GM23338 (cell line): ENCODE measurements at regions not wholly inside any gene's neighbourhood (a gene's known extent, or its start where the extent isn't known, plus 50 kb on each side); places are given as distances from the start of the nearest gene placed in this dataset.

Source experiments
- CTCF ChIP-seq, 2 experiments: fragments of 200-600 bp in 1 of 2; sonication (generic) in 1 of 2; conservative IDR thresholded peaks; 2 replicates each; pipeline versions ENCODE4 v1.5.1 to v1.6.1; 2016 to 2017; ENCODE audit warnings: antibody characterized with exemption in 2 of 2, low read depth in 2 of 2, mild to moderate bottlenecking in 2 of 2, moderate library complexity in 1 of 2
- EZH2phosphoT487 ChIP-seq: fragments of 200-600 bp; sonication (generic); IDR thresholded peaks from one replicate; pipeline ENCODE4 v1.8.1; 2018; ENCODE audit warnings: antibody characterized with exemption; ENCODE audit not compliant: unreplicated experiment
- JUNB ChIP-seq: IDR thresholded peaks from one replicate; pipeline ENCODE4 v1.6.1; 2016; ENCODE audit warnings: antibody characterized with exemption; ENCODE audit not compliant: unreplicated experiment
- POLR2AphosphoS5 ChIP-seq: IDR thresholded peaks from 2 replicates; pipeline ENCODE4 v1.6.1; 2016; ENCODE audit warnings: antibody characterized with exemption, low read depth
- REST ChIP-seq: IDR thresholded peaks from one replicate; pipeline ENCODE4 v1.6.1; 2018; ENCODE audit warnings: antibody characterized with exemption; ENCODE audit not compliant: unreplicated experiment

- TF ChIP-seq POLR2AphosphoS5 (no peak), CTCF (conservative IDR thresholded peaks at IDR 0.05; ENCODE audit: low read depth in 2 of 2) (peak; percentile 89 to 90), REST (no peak), JUNB (no peak), EZH2phosphoT487 (no peak)
Measured at GRCh38 chr10:120336911-120337540, 120.0 kb upstream of the PLPP4 start.
